ENCODE measurements at regions not wholly inside any gene's neighbourhood (a gene's known extent, or its start where the extent isn't known, plus 50 kb on each side); places are given as distances from the start of the nearest gene placed in this dataset.

DNA sequence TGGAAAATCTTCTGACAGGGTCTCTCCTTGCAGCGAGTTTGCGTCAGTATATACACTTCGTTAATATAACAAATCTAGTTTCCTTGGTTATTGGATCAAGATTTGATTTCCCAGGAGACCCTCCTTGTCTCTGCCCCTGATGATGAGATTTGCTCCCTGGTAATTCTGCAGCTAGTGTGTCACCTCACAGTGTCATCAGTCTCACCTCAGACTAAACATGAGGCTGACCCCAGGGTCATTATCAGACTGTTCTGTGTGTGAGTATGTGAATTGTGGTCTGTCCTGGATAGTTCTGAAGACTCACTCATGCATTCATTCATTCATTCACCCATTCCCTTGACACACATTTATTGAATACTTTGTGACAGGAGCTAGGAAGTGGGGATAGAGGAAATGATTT is 138.4 kb upstream of the CTTNBP2 start:
- no peaks in the 10 kb centered on the region for H3K27me3 ChIP-seq (ENCODE audit: control insufficient read depth in 3 of 3, insufficient read depth in 3 of 3, low read length in 2 of 3)
- TF ChIP-seq, protein P1, sequence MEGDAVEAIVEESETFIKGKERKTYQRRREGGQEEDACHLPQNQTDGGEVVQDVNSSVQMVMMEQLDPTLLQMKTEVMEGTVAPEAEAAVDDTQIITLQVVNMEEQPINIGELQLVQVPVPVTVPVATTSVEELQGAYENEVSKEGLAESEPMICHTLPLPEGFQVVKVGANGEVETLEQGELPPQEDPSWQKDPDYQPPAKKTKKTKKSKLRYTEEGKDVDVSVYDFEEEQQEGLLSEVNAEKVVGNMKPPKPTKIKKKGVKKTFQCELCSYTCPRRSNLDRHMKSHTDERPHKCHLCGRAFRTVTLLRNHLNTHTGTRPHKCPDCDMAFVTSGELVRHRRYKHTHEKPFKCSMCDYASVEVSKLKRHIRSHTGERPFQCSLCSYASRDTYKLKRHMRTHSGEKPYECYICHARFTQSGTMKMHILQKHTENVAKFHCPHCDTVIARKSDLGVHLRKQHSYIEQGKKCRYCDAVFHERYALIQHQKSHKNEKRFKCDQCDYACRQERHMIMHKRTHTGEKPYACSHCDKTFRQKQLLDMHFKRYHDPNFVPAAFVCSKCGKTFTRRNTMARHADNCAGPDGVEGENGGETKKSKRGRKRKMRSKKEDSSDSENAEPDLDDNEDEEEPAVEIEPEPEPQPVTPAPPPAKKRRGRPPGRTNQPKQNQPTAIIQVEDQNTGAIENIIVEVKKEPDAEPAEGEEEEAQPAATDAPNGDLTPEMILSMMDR (IDR thresholded peaks at IDR 0.05; ENCODE audit: control extremely low read depth, extremely low read depth): no peak
- no peak for ATAC-seq (ENCODE audit: insufficient read depth, low FRiP score)
- H3K27ac ChIP-seq (ENCODE audit: low read depth in 1 of 2, low read length in 1 of 2): no peak overlapping the region
- no peaks in the 10 kb centered on the region for H3K4me1 ChIP-seq (ENCODE audit: control insufficient read depth in 5 of 5, insufficient read depth in 5 of 5, low read length in 5 of 5)
- no peak for DNase-seq
- peaks cover 0 to 2% (median 0%) of the 10 kb centered on the region in 4 donors for H3K9me3 ChIP-seq (ENCODE audit: control insufficient read depth in 4 of 4, insufficient read depth in 3 of 4, low read length in 3 of 4)
- WGBS, 2 donors: 86 to 93% methylated on average over 3 of the region's 3 CpGs
- no peaks in the 10 kb centered on the region for H3K36me3 ChIP-seq (ENCODE audit: control insufficient read depth in 4 of 4, insufficient read depth in 4 of 4, low read length in 4 of 4)
- no peak overlapping the region for H3K4me3 ChIP-seq
- no peak overlapping the region for H3K9ac ChIP-seq (ENCODE audit: insufficient read depth in 1 of 2, low read length in 2 of 2)

DNA sequence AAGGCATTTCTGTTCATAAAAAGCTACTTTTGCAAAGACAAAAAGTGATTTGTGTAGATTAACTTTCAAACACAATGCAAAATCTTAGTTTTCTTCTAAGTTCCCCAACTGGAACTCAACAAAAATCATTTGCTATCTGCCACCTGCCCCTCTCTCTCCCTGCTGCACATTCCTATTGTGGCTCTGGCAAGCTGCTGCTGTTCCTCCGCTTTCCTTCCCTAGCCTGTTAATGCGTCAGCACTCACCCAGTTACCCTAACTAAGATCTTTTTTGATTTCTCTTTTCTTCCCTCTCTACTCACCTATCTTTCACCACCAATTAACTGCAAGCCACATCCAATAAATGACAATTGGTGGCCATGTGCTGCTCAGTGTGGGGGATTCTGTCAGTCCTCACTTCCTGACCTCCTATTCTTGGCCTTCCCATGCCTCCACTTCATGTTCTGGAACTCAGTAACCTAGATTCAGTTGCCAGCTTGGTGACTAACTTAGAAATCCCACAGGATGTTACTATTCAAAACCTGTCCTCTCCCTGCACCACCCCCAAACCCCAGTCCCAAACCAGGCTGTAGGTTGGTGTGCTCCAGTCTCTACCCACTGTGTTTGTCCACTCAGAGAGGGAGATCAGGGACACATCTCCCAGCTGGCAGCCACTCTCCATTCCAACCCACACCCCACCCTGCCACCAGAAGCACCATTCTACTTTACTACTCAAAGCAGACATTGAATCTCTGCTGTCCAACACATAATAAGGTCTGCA is 140.2 kb upstream of the CTTNBP2 start:
- Histone ChIP-seq H3K9me3 (ENCODE audit: control insufficient read depth in 4 of 4, insufficient read depth in 3 of 4, low read length in 3 of 4) (peaks cover 0 to 2% (median 0%) of the 10 kb centered on the region in 4 donors), H3K4me3 (no peak overlapping the region), H3K27ac (ENCODE audit: low read depth in 1 of 2, low read length in 1 of 2) (no peak overlapping the region), H3K4me1 (ENCODE audit: control insufficient read depth in 5 of 5, insufficient read depth in 5 of 5, low read length in 5 of 5) (no peaks in the 10 kb centered on the region), H3K9ac (ENCODE audit: insufficient read depth in 1 of 2, low read length in 2 of 2) (no peak overlapping the region), H3K36me3 (ENCODE audit: control insufficient read depth in 4 of 4, insufficient read depth in 4 of 4, low read length in 4 of 4) (no peaks in the 10 kb centered on the region), H3K27me3 (ENCODE audit: control insufficient read depth in 3 of 3, insufficient read depth in 3 of 3, low read length in 2 of 3) (no peaks in the 10 kb centered on the region)
- TF ChIP-seq, protein P1 (IDR thresholded peaks at IDR 0.05; ENCODE audit: control extremely low read depth, extremely low read depth): no peak
- no peak for ATAC-seq (ENCODE audit: insufficient read depth, low FRiP score)
- DNase-seq: no peak
- 96 to 97% methylated on average over 2 of the region's 2 CpGs for WGBS, 2 donors

DNA sequence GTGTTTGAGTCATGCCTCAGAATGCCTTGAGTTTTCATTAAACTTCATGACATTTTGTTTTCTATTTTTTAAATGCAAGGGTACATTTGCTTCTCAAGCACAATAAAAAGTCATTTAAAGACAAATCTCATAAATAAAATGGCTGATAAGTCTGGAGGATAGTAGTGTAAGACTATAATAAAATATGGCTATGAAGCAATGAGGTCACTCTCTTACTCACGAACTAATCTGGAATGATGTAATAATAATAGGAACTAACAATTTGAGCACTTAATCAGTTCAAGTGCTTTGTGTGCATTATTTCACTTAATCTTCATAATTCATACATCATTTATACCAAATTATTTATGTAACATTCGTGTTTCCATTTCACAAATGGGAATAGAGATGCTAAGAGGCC is 149.3 kb upstream of the CTTNBP2 start:
- TF ChIP-seq, protein P1 (IDR thresholded peaks at IDR 0.05; ENCODE audit: control extremely low read depth, extremely low read depth): no peak

More for the DNA sequence above, 149.3 kb upstream of the CTTNBP2 start:
- Histone ChIP-seq H3K36me3 (ENCODE audit: control insufficient read depth in 4 of 4, insufficient read depth in 4 of 4, low read length in 4 of 4) (no peaks in the 10 kb centered on the region), H3K9ac (ENCODE audit: insufficient read depth in 1 of 2, low read length in 2 of 2) (no peak overlapping the region), H3K4me1 (ENCODE audit: control insufficient read depth in 5 of 5, insufficient read depth in 5 of 5, low read length in 5 of 5) (no peaks in the 10 kb centered on the region), H3K4me3 (no peak overlapping the region), H3K27ac (ENCODE audit: low read depth in 1 of 2, low read length in 1 of 2) (no peak overlapping the region), H3K27me3 (ENCODE audit: control insufficient read depth in 3 of 3, insufficient read depth in 3 of 3, low read length in 2 of 3) (no peaks in the 10 kb centered on the region), H3K9me3 (ENCODE audit: control insufficient read depth in 4 of 4, insufficient read depth in 3 of 4, low read length in 3 of 4) (no peaks in the 10 kb centered on the region)
- DNase-seq: no peak
- 73 to 83% methylated on average over 2 of the region's 2 CpGs for WGBS, 2 donors
- ATAC-seq (ENCODE audit: insufficient read depth, low FRiP score): no peak

All from lung (tissue), 11 donors.